Endothelial cell of umbilical vein (primary cell): ENCODE measurements at regions not wholly inside any gene's neighbourhood (a gene's known extent, or its start where the extent isn't known, plus 50 kb on each side); places are given as distances from the start of the nearest gene placed in this dataset.

ENCODE experiments used
- BruUV-seq: library from RNA; stranded (reverse); fragments of 400-500 nt; replicated peaks from 2 replicates; lab custom pipeline; 2021; lab: Mats Ljungman, UMichigan
- CTCF ChIA-PET: fragments of 300-600, 350-600 bp; sonication (Branson Sonifier 250); formaldehyde crosslinking; loops from one replicate; lab custom pipeline; 2021; ENCODE audit warnings: antibody characterized with exemption, inconsistent platforms; lab: Charles Lee
- POLR2A ChIA-PET: fragments of 300-600, 350-600 bp; sonication (Branson Sonifier 250); formaldehyde crosslinking; loops from one replicate; lab custom pipeline; 2021; ENCODE audit warnings: antibody characterized with exemption, inconsistent platforms; lab: Charles Lee
- DNase-seq: peaks from one replicate; pipeline ENCODE4 v3.0.0-alpha.2; 2011; ENCODE audit warnings: low read depth, low spot score
- FAIRE-seq: peaks from 2 replicates; lab custom pipeline; 2011; peaks lifted over from hg19 to GRCh38; lab: Jason Lieb, UNC
- H2AFZ ChIP-seq: 2 replicates; pipeline ENCODE4 v1.6.0; 2012; ENCODE audit warnings: low read depth, low read length, control low read depth, inconsistent platforms
- H3K27ac ChIP-seq: 2 replicates; pipeline ENCODE4 v1.5.1; 2011; ENCODE audit warnings: low read depth, mild to moderate bottlenecking, control low read depth, low read length, moderate library complexity; ENCODE audit not compliant: insufficient read depth
- H3K27me3 ChIP-seq, 2 experiments: 2 replicates each; pipeline versions ENCODE4 v1.6.0 to v1.6.1; 2011; ENCODE audit warnings: low read length in 2 of 2, mixed read lengths in 1 of 2; ENCODE audit not compliant: control insufficient read depth in 2 of 2, insufficient read depth in 2 of 2
- H3K36me3 ChIP-seq, 2 experiments: 2 replicates in 1 of 2; 3 replicates in 1 of 2; pipeline ENCODE4 v1.5.1; 2011; ENCODE audit warnings: low read length in 2 of 2, mild to moderate bottlenecking in 1 of 2, moderate library complexity in 1 of 2; ENCODE audit not compliant: control insufficient read depth in 2 of 2, insufficient read depth in 2 of 2; ENCODE audit errors: extremely low read depth in 1 of 2
- H3K4me1 ChIP-seq: 3 replicates; pipeline ENCODE4 v1.5.1; 2011; ENCODE audit warnings: mild to moderate bottlenecking, low read length; ENCODE audit not compliant: control insufficient read depth, insufficient read depth; ENCODE audit errors: extremely low read depth
- H3K4me2 ChIP-seq: 2 replicates; pipeline ENCODE4 v1.6.1; 2011; ENCODE audit warnings: low read length, control low read depth, mixed read lengths; ENCODE audit not compliant: insufficient read depth
- H3K4me3 ChIP-seq, 3 experiments: fragments of 200-600 bp in 1 of 3; sonication (generic), shearing (Covaris generic) in 1 of 3; replicated peaks in 1 of 3; 2 replicates each; pipeline ENCODE4 v1.5.1; 2011 to 2016; ENCODE audit warnings: control low read depth in 3 of 3, low read length in 3 of 3, mild to moderate bottlenecking in 2 of 3, inconsistent platforms in 1 of 3, low read depth in 1 of 3, moderate library complexity in 1 of 3; ENCODE audit not compliant: insufficient read depth in 1 of 3
- H3K79me2 ChIP-seq: 2 replicates; pipeline ENCODE4 v1.6.0; 2012; ENCODE audit warnings: low read length, inconsistent platforms; ENCODE audit not compliant: control insufficient read depth, insufficient read depth
- H3K9ac ChIP-seq: replicated peaks from 2 replicates; pipeline ENCODE3; 2011; ENCODE audit warnings: low read length, control low read depth; ENCODE audit not compliant: insufficient read depth; ENCODE audit errors: extremely low read depth
- H3K9me1 ChIP-seq: replicated peaks from 3 replicates; pipeline ENCODE4 v1.6.0; 2011; ENCODE audit warnings: mild to moderate bottlenecking, low read length; ENCODE audit not compliant: control insufficient read depth, insufficient read depth; ENCODE audit errors: extremely low read depth
- H3K9me3 ChIP-seq: replicated peaks from 2 replicates; pipeline ENCODE4 v1.5.1; 2012; ENCODE audit warnings: low read length, inconsistent platforms; ENCODE audit not compliant: control insufficient read depth, insufficient read depth
- H4K20me1 ChIP-seq: replicated peaks from 2 replicates; pipeline ENCODE3; 2011; ENCODE audit warnings: mild to moderate bottlenecking, low read length; ENCODE audit not compliant: control insufficient read depth, insufficient read depth; ENCODE audit errors: extremely low read depth
- EZH2 ChIP-seq: IDR thresholded peaks from 2 replicates; pipeline ENCODE4 v1.6.1; 2012; ENCODE audit warnings: borderline replicate concordance, low read depth, mild to moderate bottlenecking, moderate library complexity, low read length, inconsistent platforms; ENCODE audit not compliant: severe bottlenecking
- FOS ChIP-seq: IDR thresholded peaks from 2 replicates; pipeline ENCODE4 v1.6.1; 2011; ENCODE audit warnings: mild to moderate bottlenecking, low read length, moderate library complexity, borderline replicate concordance; ENCODE audit not compliant: insufficient read depth
- GATA2 ChIP-seq: IDR thresholded peaks from 2 replicates; pipeline ENCODE4 v1.7.0; 2011; ENCODE audit warnings: low read depth, mild to moderate bottlenecking, moderate library complexity, mixed read lengths, low read length; ENCODE audit not compliant: insufficient read length, insufficient read depth
- JUN ChIP-seq: IDR thresholded peaks from 2 replicates; pipeline ENCODE4 v1.6.1; 2011; ENCODE audit warnings: borderline replicate concordance, low read depth; ENCODE audit not compliant: insufficient read length, insufficient read depth
- MAX ChIP-seq: IDR thresholded peaks from 2 replicates; pipeline ENCODE4 v1.6.1; 2011; ENCODE audit not compliant: insufficient read depth, insufficient read length
- MYC ChIP-seq: IDR thresholded peaks from one replicate; pipeline ENCODE4 v1.6.1; 2011; ENCODE audit warnings: mild to moderate bottlenecking, low read depth, low read length
- POLR2A ChIP-seq: IDR thresholded peaks from 2 replicates; pipeline ENCODE4 v1.6.1; 2012; ENCODE audit warnings: low read depth, mild to moderate bottlenecking, control low read depth, low read length
- POLR2AphosphoS5 ChIP-seq: IDR thresholded peaks from 2 replicates; pipeline ENCODE4 v1.6.1; 2012; ENCODE audit warnings: low read depth, mild to moderate bottlenecking, control low read depth, low read length, moderate library complexity; ENCODE audit not compliant: insufficient read depth
- dilution Hi-C: fragments of 300-500 bp; cut with MboI; formaldehyde crosslinking; loops from one replicate; pipeline ENCODE4 v1.15.0; 2019; ENCODE audit warnings: low sequenced_read_pairs; ENCODE audit not compliant: extremely low pct_ligation_motif_present
- intact Hi-C: fragments of 100-400 bp; cut with micrococcal nuclease; formaldehyde crosslinking; loops from one replicate; pipeline ENCODE4 v1.10.0; 2022
- TF ChIP-seq, protein P1 (sequence below), 2 donors: IDR thresholded peaks; 1 replicate in 1 of 2; 2 replicates in 1 of 2; pipeline ENCODE4 v1.5.1; 2011; ENCODE audit warnings: low read length in 2 of 2, mild to moderate bottlenecking in 2 of 2, moderate library complexity in 2 of 2, control low read depth in 1 of 2, inconsistent platforms in 1 of 2, low read depth in 1 of 2; ENCODE audit not compliant: insufficient read depth in 1 of 2; ENCODE audit errors: extremely low read depth in 1 of 2

DNA sequence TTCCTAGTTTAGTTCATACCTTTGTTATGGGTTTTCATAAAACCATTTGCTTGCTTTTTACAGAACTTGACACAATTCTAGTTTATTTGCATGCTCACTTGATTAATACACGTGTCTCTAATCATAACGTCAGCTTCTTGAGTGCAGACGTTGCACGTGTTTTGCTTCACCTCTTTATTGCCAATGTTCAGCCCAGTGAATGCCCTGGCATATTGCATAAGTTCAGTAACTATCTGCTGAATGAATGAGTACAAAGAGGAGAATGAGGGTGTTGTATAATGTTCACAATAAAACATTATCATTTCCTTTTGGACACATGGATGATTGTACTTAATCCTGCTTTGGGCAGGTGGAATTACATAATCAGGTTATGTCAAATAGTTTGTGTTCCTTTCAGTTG is 519.8 kb downstream of the HS3ST4 start:
- no peak for TF ChIP-seq GATA2

GRCh38 chr16:26212599-26212998 is 520.8 kb downstream of the HS3ST4 start:
- POLR2A ChIA-PET: no interaction called here
- dilution Hi-C loops: no loop called here
- TF ChIP-seq FOS (no peak), JUN (no peak), EZH2 (no peak), MYC (no peak), POLR2A (no peak), MAX (no peak), GATA2 (no peak), POLR2AphosphoS5 (no peak)
- TF ChIP-seq, protein P1, sequence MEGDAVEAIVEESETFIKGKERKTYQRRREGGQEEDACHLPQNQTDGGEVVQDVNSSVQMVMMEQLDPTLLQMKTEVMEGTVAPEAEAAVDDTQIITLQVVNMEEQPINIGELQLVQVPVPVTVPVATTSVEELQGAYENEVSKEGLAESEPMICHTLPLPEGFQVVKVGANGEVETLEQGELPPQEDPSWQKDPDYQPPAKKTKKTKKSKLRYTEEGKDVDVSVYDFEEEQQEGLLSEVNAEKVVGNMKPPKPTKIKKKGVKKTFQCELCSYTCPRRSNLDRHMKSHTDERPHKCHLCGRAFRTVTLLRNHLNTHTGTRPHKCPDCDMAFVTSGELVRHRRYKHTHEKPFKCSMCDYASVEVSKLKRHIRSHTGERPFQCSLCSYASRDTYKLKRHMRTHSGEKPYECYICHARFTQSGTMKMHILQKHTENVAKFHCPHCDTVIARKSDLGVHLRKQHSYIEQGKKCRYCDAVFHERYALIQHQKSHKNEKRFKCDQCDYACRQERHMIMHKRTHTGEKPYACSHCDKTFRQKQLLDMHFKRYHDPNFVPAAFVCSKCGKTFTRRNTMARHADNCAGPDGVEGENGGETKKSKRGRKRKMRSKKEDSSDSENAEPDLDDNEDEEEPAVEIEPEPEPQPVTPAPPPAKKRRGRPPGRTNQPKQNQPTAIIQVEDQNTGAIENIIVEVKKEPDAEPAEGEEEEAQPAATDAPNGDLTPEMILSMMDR (IDR thresholded peaks at IDR 0.05; ENCODE audit: extremely low read depth in 1 of 2, insufficient read depth in 1 of 2, low read depth in 1 of 2, low read length in 2 of 2): no peak

More for the DNA sequence above, 519.8 kb downstream of the HS3ST4 start:
- dilution Hi-C loops (no loop called here), intact Hi-C loops (no loop called here)
- H3K4me1 ChIP-seq: no peaks in the 10 kb centered on the region
- DNase-seq: no peak
- H3K9me1 ChIP-seq: no peaks in the 10 kb centered on the region
- no peaks in the 10 kb centered on the region for H3K27me3 ChIP-seq
- no peak for FAIRE-seq
- H3K4me2 ChIP-seq: no peak overlapping the region
- H2AFZ ChIP-seq: no peak overlapping the region
- no peak overlapping the region for H3K9ac ChIP-seq
- H3K9me3 ChIP-seq: peaks cover 2% of the 10 kb centered on the region
- POLR2A ChIA-PET: no interaction called here
- H3K27ac ChIP-seq: no peak overlapping the region
- no peaks in the 10 kb centered on the region for H3K36me3 ChIP-seq
- BruUV-seq: no TSS peak
- no peaks in the 10 kb centered on the region for H4K20me1 ChIP-seq
- CTCF ChIA-PET: no interaction called here
- H3K4me3 ChIP-seq: no peak overlapping the region
- H3K79me2 ChIP-seq: no peaks in the 10 kb centered on the region

More at GRCh38 chr16:26212599-26212998, 520.8 kb downstream of the HS3ST4 start:
- Histone ChIP-seq H3K27me3 (no peaks in the 10 kb centered on the region), H3K9me3 (peaks cover 2% of the 10 kb centered on the region), H3K36me3 (no peaks in the 10 kb centered on the region), H3K9ac (no peak overlapping the region), H3K4me1 (no peaks in the 10 kb centered on the region), H3K4me3 (no peak overlapping the region), H3K9me1 (no peaks in the 10 kb centered on the region), H3K4me2 (no peak overlapping the region), H3K27ac (no peak overlapping the region), H3K79me2 (no peaks in the 10 kb centered on the region), H2AFZ (no peak overlapping the region), H4K20me1 (no peaks in the 10 kb centered on the region)
- no TSS peak for BruUV-seq
- no peak for DNase-seq
- intact Hi-C loops: no loop called here
- no peak for FAIRE-seq
- CTCF ChIA-PET: no interaction called here
